ENCODE measurements at regions not wholly inside any gene's neighbourhood (a gene's known extent, or its start where the extent isn't known, plus 50 kb on each side); places are given as distances from the start of the nearest gene placed in this dataset.

GRCh38 chr3:72176537-72177041 lies 391.6 kb upstream of the PROK2 start (continued):
- TF ChIP-seq GABPA (IDR thresholded peaks at IDR 0.05; ENCODE audit: borderline replicate concordance, insufficient read depth, low read length) (no peak), TCF12 (IDR thresholded peaks at IDR 0.05; ENCODE audit: low read depth, low read length) (no peak), BRCA1 (IDR thresholded peaks at IDR 0.05; ENCODE audit: low read depth, low read length) (no peak), JUN (IDR thresholded peaks at IDR 0.05; ENCODE audit: low read depth, low read length) (no peak), SUZ12 (IDR thresholded peaks at IDR 0.05; ENCODE audit: low read length) (no peak), SP4 (IDR thresholded peaks at IDR 0.05; ENCODE audit: low read length) (no peak), CBX8 (IDR thresholded peaks at IDR 0.05; ENCODE audit: borderline replicate concordance, low read depth, low read length) (no peak), SIRT6 (IDR thresholded peaks at IDR 0.05; ENCODE audit: low read length) (no peak)

Measured in H1 (cell line).